SH-SY5Y (cell line): ENCODE measurements at regions not wholly inside any gene's neighbourhood (a gene's known extent, or its start where the extent isn't known, plus 50 kb on each side); places are given as distances from the start of the nearest gene placed in this dataset.

Experiments
- GATA2 ChIP-seq: IDR thresholded peaks from 2 replicates; pipeline ENCODE4 v1.6.1; 2011; ENCODE audit warnings: mild to moderate bottlenecking, low read depth, low read length
- GATA3 ChIP-seq: IDR thresholded peaks from 2 replicates; pipeline ENCODE4 v1.6.1; 2011; ENCODE audit warnings: low read depth, mild to moderate bottlenecking, low read length, moderate library complexity

GRCh38 chr4:180356766-180357165 is 1886.4 kb upstream of the TENM3 start:
- no peak for TF ChIP-seq GATA2
- TF ChIP-seq GATA3, result no peak
